GM15510 (cell line): ENCODE measurements at regions not wholly inside any gene's neighbourhood (a gene's known extent, or its start where the extent isn't known, plus 50 kb on each side); places are given as distances from the start of the nearest gene placed in this dataset.

Source experiments
- POLR2A ChIP-seq: IDR thresholded peaks from 3 replicates; pipeline ENCODE4 v1.6.1; 2011; ENCODE audit warnings: borderline replicate concordance; ENCODE audit not compliant: insufficient read length; ENCODE audit errors: extremely low read depth

- no peak for TF ChIP-seq POLR2A
These were observed 145.5 kb downstream of the SEC14L1 start for GRCh38 chr17:77286391-77286640.

- no peak for TF ChIP-seq POLR2A
These were observed 146.1 kb downstream of the SEC14L1 start for GRCh38 chr17:77286641-77287431.

- no peak for TF ChIP-seq POLR2A
These were observed 146.8 kb downstream of the SEC14L1 start for GRCh38 chr17:77287432-77288068.

GRCh38 chr17:77288115-77288619, 147.4 kb downstream of the SEC14L1 start:
- no peak for TF ChIP-seq POLR2A

- TF ChIP-seq POLR2A, result no peak
These were observed 151.0 kb downstream of the SEC14L1 start for GRCh38 chr17:77291591-77292386.

GRCh38 chr17:77294761-77295160, 154.0 kb downstream of the SEC14L1 start:
- no peak for TF ChIP-seq POLR2A

GRCh38 chr17:77295241-77295853, 154.6 kb downstream of the SEC14L1 start:
- TF ChIP-seq POLR2A, result no peak

- TF ChIP-seq POLR2A, result no peak
These were observed 156.1 kb downstream of the SEC14L1 start for GRCh38 chr17:77296769-77297409.

GRCh38 chr17:77297693-77298666, 157.2 kb downstream of the SEC14L1 start:
- no peak for TF ChIP-seq POLR2A

- no peak for TF ChIP-seq POLR2A
These were observed 158.0 kb downstream of the SEC14L1 start for GRCh38 chr17:77298811-77299210.

GRCh38 chr17:77299256-77300015, 158.7 kb downstream of the SEC14L1 start:
- no peak for TF ChIP-seq POLR2A

GRCh38 chr17:77300016-77300686, 159.4 kb downstream of the SEC14L1 start:
- no peak for TF ChIP-seq POLR2A
